ENCODE measurements at regions not wholly inside any gene's neighbourhood (a gene's known extent, or its start where the extent isn't known, plus 50 kb on each side); places are given as distances from the start of the nearest gene placed in this dataset.

DNA sequence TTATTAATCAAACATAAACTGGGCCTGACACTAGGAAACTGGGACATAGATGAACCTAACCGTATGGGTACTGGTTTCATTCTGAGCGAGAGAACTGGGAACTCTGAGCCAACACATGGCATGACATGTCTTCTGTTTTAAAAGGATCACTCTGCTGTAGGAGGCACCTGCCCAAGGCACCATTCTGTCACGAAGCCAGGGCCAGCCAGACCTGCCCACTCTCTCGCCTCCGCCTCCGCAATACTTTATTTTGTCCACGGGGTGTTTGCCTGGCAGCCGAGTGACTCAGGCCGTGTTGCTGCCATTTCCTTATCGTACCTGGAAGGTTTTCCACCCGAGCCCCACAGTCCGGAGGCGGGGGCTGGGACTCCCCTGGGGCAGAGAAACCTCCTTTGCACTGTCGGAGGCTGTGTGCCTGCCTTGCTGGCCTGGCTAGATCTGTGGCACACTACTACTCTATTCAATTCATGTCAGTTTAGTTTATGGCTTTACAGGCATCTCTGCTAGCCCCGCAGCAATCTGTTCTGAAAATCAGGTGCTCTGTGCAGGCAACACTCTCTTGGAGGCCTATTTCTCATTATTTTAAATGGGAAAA is 120.4 kb upstream of the ACKR3 start:
- peaks cover 0 to 3% (median 0%) of the 10 kb centered on the region in 7 donors for H3K27me3 ChIP-seq (replicated peaks in 1 of 7)
- TF ChIP-seq POLR2A (IDR thresholded peaks at IDR 0.05) (no peak), POLR2AphosphoS5 (IDR thresholded peaks at IDR 0.05) (no peak)
- TF ChIP-seq, protein P1, sequence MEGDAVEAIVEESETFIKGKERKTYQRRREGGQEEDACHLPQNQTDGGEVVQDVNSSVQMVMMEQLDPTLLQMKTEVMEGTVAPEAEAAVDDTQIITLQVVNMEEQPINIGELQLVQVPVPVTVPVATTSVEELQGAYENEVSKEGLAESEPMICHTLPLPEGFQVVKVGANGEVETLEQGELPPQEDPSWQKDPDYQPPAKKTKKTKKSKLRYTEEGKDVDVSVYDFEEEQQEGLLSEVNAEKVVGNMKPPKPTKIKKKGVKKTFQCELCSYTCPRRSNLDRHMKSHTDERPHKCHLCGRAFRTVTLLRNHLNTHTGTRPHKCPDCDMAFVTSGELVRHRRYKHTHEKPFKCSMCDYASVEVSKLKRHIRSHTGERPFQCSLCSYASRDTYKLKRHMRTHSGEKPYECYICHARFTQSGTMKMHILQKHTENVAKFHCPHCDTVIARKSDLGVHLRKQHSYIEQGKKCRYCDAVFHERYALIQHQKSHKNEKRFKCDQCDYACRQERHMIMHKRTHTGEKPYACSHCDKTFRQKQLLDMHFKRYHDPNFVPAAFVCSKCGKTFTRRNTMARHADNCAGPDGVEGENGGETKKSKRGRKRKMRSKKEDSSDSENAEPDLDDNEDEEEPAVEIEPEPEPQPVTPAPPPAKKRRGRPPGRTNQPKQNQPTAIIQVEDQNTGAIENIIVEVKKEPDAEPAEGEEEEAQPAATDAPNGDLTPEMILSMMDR (IDR thresholded peaks at IDR 0.05 in 8 of 11, conservative IDR thresholded peaks at IDR 0.05 in 3 of 11) = no peak
- no peak overlapping the region for H3K27ac ChIP-seq
- no peaks in the 10 kb centered on the region for H3K36me3 ChIP-seq
- H3K4me3 ChIP-seq = no peak overlapping the region
- H3K9me3 ChIP-seq = peaks cover 0 to under 1% (median 0%) of the 10 kb centered on the region in 8 donors
- 81 to 90% (median 82%) methylated on average over 15 of the region's 15 CpGs for WGBS, 5 donors
- DNase-seq = no peak
- H3K4me1 ChIP-seq = no peaks in the 10 kb centered on the region
- intact Hi-C loops (cut with DNase I; ENCODE audit: low total_unique reads) = no loop called here

DNA sequence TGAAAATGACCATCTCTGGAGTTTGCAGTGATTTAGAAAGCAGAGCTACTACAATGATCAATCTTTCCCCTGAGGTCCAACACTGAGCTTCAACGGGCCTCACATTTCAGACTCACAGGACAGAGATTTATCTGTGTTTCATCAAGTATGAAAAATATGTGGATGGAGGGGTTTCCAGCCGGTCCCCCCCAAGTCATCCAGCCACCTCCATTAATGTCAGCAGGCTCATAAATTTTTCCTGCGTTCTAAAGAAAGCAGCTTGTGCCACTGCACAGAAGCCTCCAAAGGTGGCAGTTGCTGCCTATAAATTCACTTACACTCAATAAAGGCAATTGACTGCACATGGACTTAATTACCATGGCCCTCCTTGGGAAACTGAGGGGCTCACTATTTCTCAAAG is 117.4 kb upstream of the ACKR3 start:
- TF ChIP-seq POLR2AphosphoS5 (IDR thresholded peaks at IDR 0.05) (no peak), POLR2A (IDR thresholded peaks at IDR 0.05) (no peak)
- TF ChIP-seq, protein P1 (IDR thresholded peaks at IDR 0.05 in 8 of 11, conservative IDR thresholded peaks at IDR 0.05 in 3 of 11) = no peak
- Histone ChIP-seq H3K27ac (no peak overlapping the region), H3K36me3 (no peaks in the 10 kb centered on the region), H3K9me3 (peaks cover 0 to 3% (median 0%) of the 10 kb centered on the region in 8 donors), H3K4me3 (no peak overlapping the region), H3K27me3 (replicated peaks in 1 of 7) (peaks cover 0 to 7% (median 0%) of the 10 kb centered on the region in 7 donors), H3K4me1 (no peaks in the 10 kb centered on the region)
- intact Hi-C loops (cut with DNase I; ENCODE audit: low total_unique reads) = no loop called here
- DNase-seq = no peak
- 80 to 90% (median 86%) methylated on average over 3 of the region's 3 CpGs for WGBS, 5 donors

DNA sequence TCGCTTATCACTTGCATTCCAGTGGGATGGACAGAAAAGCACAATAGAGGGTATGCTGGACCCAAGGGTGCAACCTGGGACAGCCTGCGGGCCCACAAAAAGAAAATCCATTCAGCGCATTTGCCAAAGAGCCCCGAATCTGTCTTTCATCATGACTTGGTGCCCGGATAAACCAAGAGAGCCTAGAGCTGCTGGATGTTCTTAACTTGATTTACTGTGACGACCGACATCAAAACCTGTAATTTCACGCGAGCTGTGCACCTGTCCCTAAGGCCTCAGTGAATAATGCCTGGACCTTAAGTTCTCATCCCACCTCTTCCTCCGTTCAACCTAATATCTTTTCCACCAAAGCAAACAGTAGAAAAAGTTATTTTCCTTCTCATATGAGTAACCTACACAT is 115.5 kb upstream of the ACKR3 start:
- H3K9me3 ChIP-seq = peaks cover 0 to 11% (median 2%) of the 10 kb centered on the region in 8 donors
- WGBS, 5 donors = 90 to 96% (median 91%) methylated on average over 10 of the region's 10 CpGs
- TF ChIP-seq POLR2A (IDR thresholded peaks at IDR 0.05) (no peak), POLR2AphosphoS5 (IDR thresholded peaks at IDR 0.05) (no peak)
- TF ChIP-seq, protein P1 (IDR thresholded peaks at IDR 0.05 in 8 of 11, conservative IDR thresholded peaks at IDR 0.05 in 3 of 11) = no peak

DNA sequence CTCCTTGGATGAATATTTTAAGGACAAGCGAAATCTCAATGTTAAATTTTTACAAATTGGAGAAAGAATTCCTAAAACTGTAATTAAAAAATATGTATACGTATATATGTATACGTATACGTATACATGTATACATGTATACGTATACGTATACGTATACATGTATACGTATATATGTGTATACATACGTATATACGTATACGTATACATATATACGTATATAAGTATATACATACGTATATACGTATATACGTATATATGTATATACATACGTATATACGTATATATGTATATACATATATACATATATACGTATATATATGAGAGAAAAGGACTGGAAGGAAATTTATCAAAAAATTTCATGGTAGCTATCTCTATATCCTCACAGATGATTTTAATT is 110.2 kb upstream of the ACKR3 start:
- no peak for DNase-seq
- Histone ChIP-seq H3K27ac (no peak overlapping the region), H3K36me3 (peaks cover 0 to 8% (median 0%) of the 10 kb centered on the region in 6 donors), H3K27me3 (replicated peaks in 1 of 7) (peaks cover 0 to 4% (median 0%) of the 10 kb centered on the region in 7 donors), H3K4me3 (no peak overlapping the region), H3K9me3 (peaks cover 0 to 16% (median 7%) of the 10 kb centered on the region in 8 donors), H3K4me1 (no peaks in the 10 kb centered on the region)
- 95 to 98% (median 96%) methylated on average over 18 of the region's 18 CpGs for WGBS, 5 donors
- intact Hi-C loops (cut with DNase I; ENCODE audit: low total_unique reads) = no loop called here
- TF ChIP-seq, protein P1 (IDR thresholded peaks at IDR 0.05 in 8 of 11, conservative IDR thresholded peaks at IDR 0.05 in 3 of 11) = no peak
- TF ChIP-seq POLR2A (IDR thresholded peaks at IDR 0.05) (no peak), POLR2AphosphoS5 (IDR thresholded peaks at IDR 0.05) (no peak)

More for the DNA sequence above, 115.5 kb upstream of the ACKR3 start:
- intact Hi-C loops (cut with DNase I; ENCODE audit: low total_unique reads) = no loop called here
- DNase-seq = no peak
- Histone ChIP-seq H3K27ac (no peak overlapping the region), H3K36me3 (no peaks in the 10 kb centered on the region), H3K27me3 (replicated peaks in 1 of 7) (peaks cover 0 to 7% (median 0%) of the 10 kb centered on the region in 7 donors), H3K4me1 (no peaks in the 10 kb centered on the region), H3K4me3 (no peak overlapping the region)
